GM19238 (cell line): ENCODE measurements at regions not wholly inside any gene's neighbourhood (a gene's known extent, or its start where the extent isn't known, plus 50 kb on each side); places are given as distances from the start of the nearest gene placed in this dataset.

Experiments used
- DNase-seq: peaks from one replicate; pipeline ENCODE4 v3.0.0; 2011; ENCODE audit warnings: low spot score; ENCODE audit not compliant: insufficient read length

GRCh38 chr11:29353833-29354232 is 663.0 kb downstream of the KCNA4 start:
- DNase-seq: no peak

GRCh38 chr11:29352273-29352795 is 664.5 kb downstream of the KCNA4 start:
- DNase-seq: no peak

DNA sequence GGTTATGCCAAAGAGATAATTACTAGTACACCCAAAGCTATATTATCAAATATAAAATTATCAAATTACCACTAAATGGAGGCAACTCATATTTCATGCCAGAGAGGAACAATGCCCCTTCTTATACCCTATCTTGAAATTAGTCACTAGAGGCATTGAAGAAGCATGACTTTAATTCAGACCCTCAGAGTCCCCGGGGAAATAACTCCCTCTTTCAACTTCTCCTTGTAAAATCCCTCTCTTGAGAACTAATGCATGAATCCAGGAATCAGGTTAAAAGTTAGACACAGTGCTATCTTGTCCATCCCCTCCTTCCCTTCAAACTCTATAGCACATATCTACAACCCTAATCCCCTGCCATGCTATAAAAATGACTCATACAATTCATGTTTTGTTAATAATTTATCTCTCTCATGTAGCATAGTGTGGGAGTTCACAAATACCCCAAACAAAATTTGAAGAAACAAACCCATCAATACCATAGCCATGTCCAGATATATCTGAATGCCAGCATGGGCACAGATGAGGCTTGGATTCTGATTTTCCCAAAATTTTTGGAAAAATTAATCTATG is 665.4 kb downstream of the KCNA4 start:
- no peak for DNase-seq

DNA sequence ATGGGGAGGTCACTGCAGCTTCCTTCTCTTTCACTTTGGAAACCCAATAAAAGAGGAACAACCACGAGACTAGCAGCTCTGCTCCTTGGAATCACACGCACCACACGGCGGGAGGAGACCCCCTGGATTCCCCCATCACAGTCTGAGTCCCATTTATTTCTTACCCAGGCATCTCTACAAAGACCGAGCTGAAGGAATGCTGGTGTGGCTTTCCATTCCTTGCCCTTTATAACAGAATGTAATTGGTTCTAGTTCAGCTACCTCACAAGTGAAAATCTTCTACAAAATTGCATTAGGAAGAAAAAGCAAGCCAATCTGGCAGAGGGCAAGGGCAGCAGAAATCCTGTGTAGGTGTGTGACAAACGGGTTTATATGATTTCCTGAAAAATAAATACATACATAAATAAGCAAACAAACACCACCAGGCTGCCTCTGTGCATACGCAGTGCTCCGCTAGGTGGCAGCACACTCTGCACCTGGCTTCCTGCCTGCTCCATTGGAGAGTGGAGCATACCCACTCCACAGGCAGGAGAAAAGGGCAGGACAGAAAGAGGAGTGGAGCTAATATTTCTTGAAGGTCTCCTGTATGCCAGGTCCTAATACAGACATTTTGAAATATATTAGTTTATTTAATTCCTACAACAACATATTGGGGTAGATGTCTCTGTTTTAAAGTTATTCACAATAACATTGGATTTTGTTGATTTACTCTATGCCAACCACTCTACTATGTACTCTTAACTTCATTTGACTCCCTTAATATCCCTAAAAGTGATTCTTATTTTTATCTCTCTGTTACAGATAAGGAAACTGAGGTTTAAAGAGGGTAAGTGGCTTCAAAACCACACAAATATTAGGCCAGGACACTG is 673.1 kb downstream of the KCNA4 start:
- DNase-seq: peak; percentile 4

DNA sequence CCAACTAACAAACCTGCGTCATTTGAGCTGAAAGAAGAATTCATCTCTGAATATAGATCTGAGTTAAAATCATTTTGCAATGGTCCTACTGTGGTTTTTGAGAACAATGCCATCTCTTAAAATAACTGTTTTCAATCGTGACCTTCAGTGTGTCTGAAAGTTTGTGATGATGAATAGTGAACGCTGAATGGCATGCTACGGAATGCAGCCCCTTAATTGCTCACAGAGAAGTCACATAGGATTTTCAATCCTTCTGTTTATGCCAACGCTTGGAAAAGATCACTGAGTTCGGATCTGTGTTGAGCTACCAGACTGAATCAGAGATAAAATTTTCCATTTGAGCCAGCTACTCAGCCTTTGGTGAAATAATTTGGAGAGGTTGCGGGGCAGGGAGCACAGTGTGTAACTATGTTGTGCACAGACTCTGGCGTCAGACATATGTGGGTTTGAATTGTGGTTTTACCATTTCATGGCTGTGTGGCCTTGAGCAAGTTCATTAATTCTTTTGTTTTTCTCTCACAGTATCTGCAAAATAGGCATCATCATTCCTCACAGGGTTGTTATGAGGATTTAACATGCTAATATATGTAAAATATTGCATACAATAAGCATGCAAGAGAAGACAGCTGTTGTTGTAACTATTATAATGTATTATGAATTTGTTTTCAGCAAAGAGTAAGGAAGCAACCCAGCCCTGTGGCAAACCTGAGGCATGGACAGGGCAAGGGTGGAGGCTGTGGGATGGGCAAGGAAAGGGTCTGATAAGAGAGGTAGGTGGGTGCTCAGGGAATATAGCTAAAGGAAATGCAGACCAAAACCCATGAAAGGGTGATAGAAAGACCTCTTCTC is 679.9 kb downstream of the KCNA4 start:
- no peak for DNase-seq

DNA sequence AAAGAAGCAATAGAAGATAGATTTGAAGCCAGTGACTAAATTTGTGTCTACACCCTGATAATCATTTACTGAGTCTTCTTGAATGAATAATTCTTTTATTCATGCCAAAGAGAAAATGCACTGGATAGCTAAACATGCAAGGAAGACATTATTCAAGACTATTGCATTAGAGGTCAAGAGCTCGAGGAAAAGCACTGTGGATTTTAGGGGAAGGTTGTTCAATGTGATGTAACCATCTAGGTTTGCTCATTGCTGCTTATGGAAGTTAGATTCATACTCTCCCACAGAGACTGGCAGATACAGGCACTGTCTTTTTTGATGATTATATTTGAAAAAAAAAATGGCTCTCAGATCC is 682.1 kb downstream of the KCNA4 start:
- no peak for DNase-seq

- peak; percentile 22 for DNase-seq
These were observed 682.6 kb downstream of the KCNA4 start for GRCh38 chr11:29333993-29334775.

DNA sequence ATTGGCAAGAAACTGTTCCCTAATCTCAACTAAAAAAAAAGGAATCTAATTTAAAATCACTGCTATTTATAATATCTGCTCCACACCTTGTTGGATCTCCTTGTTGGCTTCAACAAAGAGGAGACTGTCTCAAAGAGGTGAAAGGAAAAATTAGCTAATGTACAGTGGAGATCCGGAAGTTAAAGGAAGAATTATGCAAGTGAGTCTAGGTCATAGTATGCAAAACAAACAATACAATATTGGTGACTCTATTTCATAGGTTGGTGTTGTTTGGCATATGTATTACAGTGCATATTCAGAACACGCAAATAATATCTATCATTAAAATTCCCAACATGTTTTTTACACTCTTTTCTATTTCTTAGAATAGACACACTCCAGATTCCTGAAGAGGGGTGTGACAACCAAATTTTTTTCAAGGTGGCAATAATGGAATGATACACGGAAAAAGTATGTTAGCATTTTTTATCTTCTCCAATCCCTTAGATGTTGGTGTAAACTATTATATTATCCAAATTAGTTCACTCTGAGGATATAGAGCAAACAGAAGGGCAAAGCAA is 685.3 kb downstream of the KCNA4 start:
- no peak for DNase-seq

DNA sequence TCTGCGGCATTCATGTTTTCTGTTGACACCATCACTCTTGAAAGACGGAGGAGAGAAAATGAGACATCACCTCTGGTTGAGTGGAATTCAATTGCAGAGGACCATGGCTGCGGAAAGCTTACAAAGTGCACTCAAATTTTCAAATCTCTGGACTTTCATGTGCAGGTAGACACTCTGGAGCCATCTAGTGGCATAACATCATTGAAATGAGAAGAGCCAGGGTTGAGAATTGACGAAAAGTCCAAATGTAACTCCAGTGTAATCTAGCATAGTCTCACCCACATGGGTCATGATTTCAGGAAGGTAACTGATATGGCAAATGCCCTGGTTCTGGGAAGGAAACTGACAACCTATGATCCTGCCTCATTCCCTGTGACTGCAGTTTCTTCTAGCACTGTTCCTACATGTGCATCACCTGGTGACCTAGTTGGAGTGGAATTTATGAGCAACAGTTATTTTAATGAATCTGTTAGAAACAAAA is 687.8 kb downstream of the KCNA4 start:
- DNase-seq: no peak

DNA sequence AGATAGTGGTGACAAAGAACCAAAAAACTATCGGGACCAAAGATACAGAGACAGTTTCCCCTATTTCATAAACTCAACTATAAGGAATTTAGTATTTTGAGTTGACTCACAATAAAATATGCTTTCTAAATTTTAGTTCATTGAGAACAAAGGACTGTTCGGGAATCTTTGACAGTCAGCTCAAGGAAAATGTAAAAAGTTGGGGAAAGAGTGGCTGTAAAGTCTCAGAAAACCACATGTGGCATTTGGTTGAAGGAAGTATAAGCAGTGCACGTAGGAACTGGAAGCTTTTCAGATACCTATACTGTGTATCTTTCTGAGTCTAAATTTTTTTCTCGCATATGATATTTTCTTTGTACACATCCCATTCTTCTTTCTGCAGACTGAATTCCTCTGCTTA is 688.9 kb downstream of the KCNA4 start:
- no peak for DNase-seq

- no peak for DNase-seq
These were observed 690.1 kb downstream of the KCNA4 start for GRCh38 chr11:29326757-29327156.

DNA sequence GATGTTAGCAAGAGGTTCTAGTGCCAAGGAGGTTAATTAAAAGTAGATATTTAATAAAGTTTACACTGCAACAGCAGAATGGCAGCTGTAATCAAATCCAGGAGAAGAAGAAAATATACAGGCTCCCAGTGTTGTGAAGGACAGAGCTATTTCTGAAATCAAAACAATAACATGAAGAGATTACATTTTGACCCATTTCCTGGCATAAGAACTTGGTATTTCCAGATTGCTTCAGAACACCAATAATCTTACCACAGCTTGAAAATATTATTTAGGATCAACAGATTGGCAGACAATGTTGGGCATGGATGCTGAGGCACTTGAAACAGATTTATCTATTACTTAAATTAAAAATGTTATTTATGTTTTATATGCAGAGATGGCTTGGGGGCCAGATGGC is 692.5 kb downstream of the KCNA4 start:
- DNase-seq: no peak

GRCh38 chr11:29321293-29322132 is 695.3 kb downstream of the KCNA4 start:
- no peak for DNase-seq

GRCh38 chr11:29320196-29320595 is 696.6 kb downstream of the KCNA4 start:
- DNase-seq: no peak

DNA sequence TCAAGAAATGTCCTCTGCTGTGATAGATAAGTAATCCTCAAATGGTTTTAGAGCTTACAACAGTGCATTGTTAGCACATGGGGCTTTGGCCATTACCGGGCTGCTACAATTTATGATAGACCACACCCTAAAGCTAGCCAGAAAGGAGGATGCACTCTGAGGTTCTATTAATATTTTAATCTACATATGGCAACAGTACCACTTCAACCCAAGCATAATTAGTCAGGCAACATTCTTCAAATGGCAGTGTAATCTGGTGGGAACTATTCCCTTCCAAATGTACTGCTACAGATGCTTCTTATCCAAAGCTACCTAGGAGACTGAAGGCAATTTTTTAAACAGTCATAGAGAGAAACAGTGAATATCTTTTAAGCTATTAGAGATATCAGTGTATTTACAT is 697.6 kb downstream of the KCNA4 start:
- no peak for DNase-seq

GRCh38 chr11:29318134-29318845 is 698.5 kb downstream of the KCNA4 start:
- DNase-seq: no peak

GRCh38 chr11:29317694-29318093 is 699.1 kb downstream of the KCNA4 start:
- DNase-seq: no peak

- no peak for DNase-seq
These were observed 701.6 kb downstream of the KCNA4 start for GRCh38 chr11:29315275-29315674.

DNA sequence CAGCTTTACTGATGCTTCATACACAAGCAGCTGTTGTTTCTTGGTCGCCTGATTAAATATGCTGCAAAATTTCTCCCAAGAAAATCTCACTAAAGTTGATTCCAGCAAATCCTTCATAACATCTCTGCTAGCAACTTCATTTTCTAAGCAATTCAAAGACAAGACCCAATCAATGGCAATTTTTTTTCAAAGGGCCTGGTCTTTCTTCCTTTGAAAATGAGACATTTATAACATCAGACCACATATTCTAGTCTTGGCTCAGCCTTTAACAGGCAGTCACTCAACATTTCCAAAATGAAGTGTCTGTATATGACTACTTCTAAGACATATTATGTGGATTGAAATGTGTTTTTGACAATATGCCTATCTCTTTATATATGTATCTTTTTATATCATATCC is 702.6 kb downstream of the KCNA4 start:
- no peak for DNase-seq
